ENCODE measurements at regions not wholly inside any gene's neighbourhood (a gene's known extent, or its start where the extent isn't known, plus 50 kb on each side); places are given as distances from the start of the nearest gene placed in this dataset.

- DNase-seq, result no peak
Observed at GRCh38 chr14:46279327-46279726, 372.3 kb downstream of the RPL10L start.

GRCh38 chr14:46259536-46259935 lies 392.0 kb downstream of the RPL10L start:
- DNase-seq, result no peak

- DNase-seq, result no peak
Observed at GRCh38 chr14:46256381-46256780, 395.2 kb downstream of the RPL10L start.

GRCh38 chr14:46250113-46250703 lies 401.4 kb downstream of the RPL10L start:
- DNase-seq, result peak; percentile 11

- DNase-seq, result no peak
Observed at GRCh38 chr14:46248001-46248630, 403.5 kb downstream of the RPL10L start.

GRCh38 chr14:46245276-46245675 lies 406.3 kb downstream of the RPL10L start:
- DNase-seq, result no peak

- no peak for DNase-seq
Observed at GRCh38 chr14:46233786-46234185, 417.8 kb downstream of the RPL10L start.

GRCh38 chr14:46230540-46230939 lies 421.0 kb downstream of the RPL10L start:
- no peak for DNase-seq

GRCh38 chr14:46215801-46216200 lies 435.8 kb downstream of the RPL10L start:
- no peak for DNase-seq

GRCh38 chr14:46198676-46199075 lies 452.9 kb downstream of the RPL10L start:
- no peak for DNase-seq

GRCh38 chr14:46197856-46198255 lies 453.7 kb downstream of the RPL10L start:
- DNase-seq, result no peak
